ENCODE measurements at regions not wholly inside any gene's neighbourhood (a gene's known extent, or its start where the extent isn't known, plus 50 kb on each side); places are given as distances from the start of the nearest gene placed in this dataset.

- Histone ChIP-seq H3K4me3 (ENCODE audit: control extremely low read depth in 1 of 5, extremely low read depth in 1 of 5, insufficient read depth in 1 of 5, low read depth in 2 of 5, low read length in 4 of 5) (no peak overlapping the region), H3K36me3 (replicated peaks in 1 of 2; ENCODE audit: control extremely low read depth in 1 of 2, control insufficient read depth in 1 of 2, extremely low read depth in 1 of 2, insufficient read depth in 2 of 2, low read length in 1 of 2) (no peaks in the 10 kb centered on the region), H3K27ac (ENCODE audit: low read length in 2 of 2) (no peak overlapping the region), H3K4me2 (replicated peaks; ENCODE audit: low read depth, low read length, poor library complexity, severe bottlenecking) (no peak overlapping the region), H3K27me3 (replicated peaks in 1 of 4; ENCODE audit: control extremely low read depth in 1 of 4, control insufficient read depth in 3 of 4, insufficient read depth in 4 of 4, low read length in 3 of 4) (peaks cover 0 to 3% (median 0%) of the 10 kb centered on the region in 4 experiments), H4K20me1 (ENCODE audit: control insufficient read depth, insufficient read depth, low read length, poor library complexity, severe bottlenecking) (no peaks in the 10 kb centered on the region), H3K4me1 (ENCODE audit: control insufficient read depth in 2 of 2, insufficient read depth in 2 of 2, low read length in 2 of 2) (peaks cover 14% of the 10 kb centered on the region in 2 donors), H3K79me2 (ENCODE audit: control insufficient read depth, insufficient read depth, low read length) (no peaks in the 10 kb centered on the region), H3K9me3 (ENCODE audit: control extremely low read depth in 1 of 3, control insufficient read depth in 2 of 3, insufficient read depth in 1 of 3, low read length in 2 of 3) (no peaks in the 10 kb centered on the region), H2AFZ (ENCODE audit: insufficient read depth, low read depth, low read length, poor library complexity, severe bottlenecking) (no peak overlapping the region), H3K9ac (ENCODE audit: low read length) (no peak overlapping the region)
- TF ChIP-seq EZH2 (IDR thresholded peaks at IDR 0.05; ENCODE audit: borderline replicate concordance, insufficient read depth, low read depth, low read length, poor library complexity, severe bottlenecking) (no peak), CTCF (IDR thresholded peaks at IDR 0.05) (no peak)
- DNase-seq, result no peak
- Mint-ChIP-seq H3K9me3 (ENCODE audit: insufficient read depth) (no peaks in the 10 kb centered on the region), H3K27me3 (no peaks in the 10 kb centered on the region), H3K27ac (no peak overlapping the region), H3K4me3 (no peak overlapping the region), H3K4me1 (peaks cover 14% of the 10 kb centered on the region)
- intact Hi-C loops (cut with micrococcal nuclease), result no loop called here
- 100% methylated on average over 1 of the region's 2 CpGs for WGBS (ENCODE audit: insufficient coverage)
- CTCF ChIA-PET, result interaction anchor here (0.6 to 1.0 kb wide), 2 partner anchors 17 to 59 kb away, joined by 3 read pairs; no protein-coding TSS in a partner anchor
- ATAC-seq (ENCODE audit: low read depth), result no peak
- POLR2A ChIA-PET, result no interaction called here
Observed at GRCh38 chr14:22416193-22416592, 172.8 kb downstream of the DAD1 start.

DNA sequence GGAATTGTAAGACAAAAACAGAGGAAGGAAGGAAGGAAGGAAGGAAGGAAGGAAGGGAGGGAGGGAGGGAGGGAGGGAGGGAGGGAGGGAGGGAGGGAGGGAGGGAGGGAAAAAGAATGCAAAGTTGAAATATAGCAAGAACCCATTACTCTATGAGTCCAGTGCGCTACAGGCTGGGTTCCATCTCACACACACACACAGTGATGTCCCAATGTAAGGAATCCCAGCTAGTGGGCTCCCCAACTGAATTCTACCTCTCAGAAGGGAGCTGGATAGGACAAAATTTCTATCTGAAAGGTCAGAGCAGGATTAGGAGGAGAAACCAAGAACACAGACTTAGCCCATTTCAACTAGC is 173.4 kb downstream of the DAD1 start:
- intact Hi-C loops (cut with micrococcal nuclease), result no loop called here
- Histone ChIP-seq H3K79me2 (ENCODE audit: control insufficient read depth, insufficient read depth, low read length) (no peaks in the 10 kb centered on the region), H2AFZ (ENCODE audit: insufficient read depth, low read depth, low read length, poor library complexity, severe bottlenecking) (no peak overlapping the region), H3K27me3 (replicated peaks in 1 of 4; ENCODE audit: control extremely low read depth in 1 of 4, control insufficient read depth in 3 of 4, insufficient read depth in 4 of 4, low read length in 3 of 4) (peaks cover 0 to 3% (median 0%) of the 10 kb centered on the region in 4 experiments), H3K4me3 (ENCODE audit: control extremely low read depth in 1 of 5, extremely low read depth in 1 of 5, insufficient read depth in 1 of 5, low read depth in 2 of 5, low read length in 4 of 5) (no peak overlapping the region), H4K20me1 (ENCODE audit: control insufficient read depth, insufficient read depth, low read length, poor library complexity, severe bottlenecking) (no peaks in the 10 kb centered on the region), H3K9me3 (ENCODE audit: control extremely low read depth in 1 of 3, control insufficient read depth in 2 of 3, insufficient read depth in 1 of 3, low read length in 2 of 3) (no peaks in the 10 kb centered on the region), H3K4me2 (replicated peaks; ENCODE audit: low read depth, low read length, poor library complexity, severe bottlenecking) (no peak overlapping the region), H3K36me3 (replicated peaks in 1 of 2; ENCODE audit: control extremely low read depth in 1 of 2, control insufficient read depth in 1 of 2, extremely low read depth in 1 of 2, insufficient read depth in 2 of 2, low read length in 1 of 2) (no peaks in the 10 kb centered on the region), H3K4me1 (ENCODE audit: control insufficient read depth in 2 of 2, insufficient read depth in 2 of 2, low read length in 2 of 2) (peaks cover 14% of the 10 kb centered on the region in 2 donors), H3K9ac (ENCODE audit: low read length) (no peak overlapping the region), H3K27ac (ENCODE audit: low read length in 2 of 2) (no peak overlapping the region)
- H3K27me3 Mint-ChIP-seq, result no peaks in the 10 kb centered on the region
- CTCF ChIA-PET, result no interaction called here
- H3K4me3 Mint-ChIP-seq, result no peak overlapping the region
- peaks cover 14% of the 10 kb centered on the region for H3K4me1 Mint-ChIP-seq
- ATAC-seq (ENCODE audit: low read depth) (no peak), DNase-seq (no peak)
- TF ChIP-seq CTCF (IDR thresholded peaks at IDR 0.05), result no peak
- no peak for TF ChIP-seq EZH2 (IDR thresholded peaks at IDR 0.05; ENCODE audit: borderline replicate concordance, insufficient read depth, low read depth, low read length, poor library complexity, severe bottlenecking)
- WGBS (ENCODE audit: insufficient coverage), result no CpG with 5 or more reads among the region's 1 CpG
- no peaks in the 10 kb centered on the region for H3K9me3 Mint-ChIP-seq (ENCODE audit: insufficient read depth)
- H3K27ac Mint-ChIP-seq, result no peak overlapping the region
- POLR2A ChIA-PET, result no interaction called here
